Neural cell (in vitro differentiated cells): ENCODE measurements at regions not wholly inside any gene's neighbourhood (a gene's known extent, or its start where the extent isn't known, plus 50 kb on each side); places are given as distances from the start of the nearest gene placed in this dataset.

ENCODE experiments used
- EZH2 ChIP-seq: fragments of 200-600, 300-800 bp; shearing (Covaris generic), sonication (generic); IDR thresholded peaks from 2 replicates; pipeline ENCODE4 v1.6.1; 2014; ENCODE audit warnings: antibody characterized with exemption, low read length, borderline replicate concordance, mild to moderate bottlenecking; ENCODE audit not compliant: insufficient read depth, poor library complexity, severe bottlenecking
- RAD21 ChIP-seq: fragments of 450-650 bp; conservative IDR thresholded peaks from 2 replicates; pipeline ENCODE4 v1.6.1; 2014; ENCODE audit warnings: antibody characterized with exemption, mild to moderate bottlenecking, moderate library complexity
- SMC3 ChIP-seq: fragments of 450-650 bp; conservative IDR thresholded peaks from 2 replicates; pipeline ENCODE4 v1.6.1; 2014; ENCODE audit warnings: antibody characterized with exemption, mild to moderate bottlenecking, moderate library complexity; ENCODE audit not compliant: poor library complexity
- TAF1 ChIP-seq: IDR thresholded peaks from 2 replicates; pipeline ENCODE4 v1.6.1; 2012; ENCODE audit warnings: low read depth
- TF ChIP-seq, protein P1 (sequence below): IDR thresholded peaks from 2 replicates; pipeline ENCODE4 v1.6.1; 2012; ENCODE audit warnings: borderline replicate concordance
- TF ChIP-seq, protein P2 (sequence below): fragments of 450-650 bp; IDR thresholded peaks from 2 replicates; pipeline ENCODE4 v1.5.1; 2014; ENCODE audit warnings: antibody characterized with exemption, mild to moderate bottlenecking, moderate library complexity; ENCODE audit not compliant: poor library complexity, severe bottlenecking

DNA sequence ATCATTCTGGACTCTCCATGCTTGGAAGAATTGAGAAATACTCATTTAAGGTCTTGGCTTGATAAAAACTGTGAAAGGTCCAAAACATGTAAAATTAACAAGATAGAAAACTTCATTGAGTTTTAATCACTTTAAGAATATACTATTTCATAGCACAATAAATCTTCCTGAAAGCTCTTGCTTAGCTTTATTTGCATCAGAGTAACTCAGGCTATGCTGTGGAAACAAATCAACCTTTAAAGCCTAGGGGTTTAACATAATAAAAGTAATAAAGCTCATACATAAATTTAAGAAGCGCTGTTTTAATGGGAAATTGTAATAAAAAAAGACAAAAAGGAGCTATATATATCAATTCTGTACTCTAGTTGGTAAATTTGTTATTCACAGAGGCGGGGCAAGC, 77.2 kb upstream of the PTCHD4 start:
- TF ChIP-seq, protein P1, sequence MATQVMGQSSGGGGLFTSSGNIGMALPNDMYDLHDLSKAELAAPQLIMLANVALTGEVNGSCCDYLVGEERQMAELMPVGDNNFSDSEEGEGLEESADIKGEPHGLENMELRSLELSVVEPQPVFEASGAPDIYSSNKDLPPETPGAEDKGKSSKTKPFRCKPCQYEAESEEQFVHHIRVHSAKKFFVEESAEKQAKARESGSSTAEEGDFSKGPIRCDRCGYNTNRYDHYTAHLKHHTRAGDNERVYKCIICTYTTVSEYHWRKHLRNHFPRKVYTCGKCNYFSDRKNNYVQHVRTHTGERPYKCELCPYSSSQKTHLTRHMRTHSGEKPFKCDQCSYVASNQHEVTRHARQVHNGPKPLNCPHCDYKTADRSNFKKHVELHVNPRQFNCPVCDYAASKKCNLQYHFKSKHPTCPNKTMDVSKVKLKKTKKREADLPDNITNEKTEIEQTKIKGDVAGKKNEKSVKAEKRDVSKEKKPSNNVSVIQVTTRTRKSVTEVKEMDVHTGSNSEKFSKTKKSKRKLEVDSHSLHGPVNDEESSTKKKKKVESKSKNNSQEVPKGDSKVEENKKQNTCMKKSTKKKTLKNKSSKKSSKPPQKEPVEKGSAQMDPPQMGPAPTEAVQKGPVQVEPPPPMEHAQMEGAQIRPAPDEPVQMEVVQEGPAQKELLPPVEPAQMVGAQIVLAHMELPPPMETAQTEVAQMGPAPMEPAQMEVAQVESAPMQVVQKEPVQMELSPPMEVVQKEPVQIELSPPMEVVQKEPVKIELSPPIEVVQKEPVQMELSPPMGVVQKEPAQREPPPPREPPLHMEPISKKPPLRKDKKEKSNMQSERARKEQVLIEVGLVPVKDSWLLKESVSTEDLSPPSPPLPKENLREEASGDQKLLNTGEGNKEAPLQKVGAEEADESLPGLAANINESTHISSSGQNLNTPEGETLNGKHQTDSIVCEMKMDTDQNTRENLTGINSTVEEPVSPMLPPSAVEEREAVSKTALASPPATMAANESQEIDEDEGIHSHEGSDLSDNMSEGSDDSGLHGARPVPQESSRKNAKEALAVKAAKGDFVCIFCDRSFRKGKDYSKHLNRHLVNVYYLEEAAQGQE = no peak
- TF ChIP-seq, protein P2, sequence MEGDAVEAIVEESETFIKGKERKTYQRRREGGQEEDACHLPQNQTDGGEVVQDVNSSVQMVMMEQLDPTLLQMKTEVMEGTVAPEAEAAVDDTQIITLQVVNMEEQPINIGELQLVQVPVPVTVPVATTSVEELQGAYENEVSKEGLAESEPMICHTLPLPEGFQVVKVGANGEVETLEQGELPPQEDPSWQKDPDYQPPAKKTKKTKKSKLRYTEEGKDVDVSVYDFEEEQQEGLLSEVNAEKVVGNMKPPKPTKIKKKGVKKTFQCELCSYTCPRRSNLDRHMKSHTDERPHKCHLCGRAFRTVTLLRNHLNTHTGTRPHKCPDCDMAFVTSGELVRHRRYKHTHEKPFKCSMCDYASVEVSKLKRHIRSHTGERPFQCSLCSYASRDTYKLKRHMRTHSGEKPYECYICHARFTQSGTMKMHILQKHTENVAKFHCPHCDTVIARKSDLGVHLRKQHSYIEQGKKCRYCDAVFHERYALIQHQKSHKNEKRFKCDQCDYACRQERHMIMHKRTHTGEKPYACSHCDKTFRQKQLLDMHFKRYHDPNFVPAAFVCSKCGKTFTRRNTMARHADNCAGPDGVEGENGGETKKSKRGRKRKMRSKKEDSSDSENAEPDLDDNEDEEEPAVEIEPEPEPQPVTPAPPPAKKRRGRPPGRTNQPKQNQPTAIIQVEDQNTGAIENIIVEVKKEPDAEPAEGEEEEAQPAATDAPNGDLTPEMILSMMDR = no peak
- TF ChIP-seq SMC3 (no peak), RAD21 (no peak), TAF1 (no peak), EZH2 (no peak)
